HepG2 (cell line): ENCODE measurements at regions not wholly inside any gene's neighbourhood (a gene's known extent, or its start where the extent isn't known, plus 50 kb on each side); places are given as distances from the start of the nearest gene placed in this dataset.

Source experiments
- ATAC-seq: fragments of 200-7000 bp; cut with Tn5 transposase; 3 replicates; pipeline ENCODE4 v1.9.1; 2020; ENCODE audit warnings: mild to moderate bottlenecking, moderate library complexity
- BruUV-seq: library from RNA; stranded (reverse); fragments of 400-500 nt; replicated peaks from 2 replicates; lab custom pipeline; 2021; lab: Mats Ljungman, UMichigan
- CTCF ChIA-PET: fragments of 300-600 bp; formaldehyde crosslinking; extraction: SDS; loops from one replicate; lab custom pipeline; 2021; ENCODE audit warnings: low total read pairs, inconsistent platforms, low intra/inter-chr PET ratio; lab: Yijun Ruan, JAX
- POLR2A ChIA-PET: fragments of 350-600 bp; sonication (Branson Sonifier 250); formaldehyde crosslinking; loops from one replicate; lab custom pipeline; 2020; ENCODE audit warnings: antibody characterized with exemption, inconsistent platforms; lab: Yijun Ruan, JAX
- DNase-seq: peaks from one replicate; pipeline ENCODE4 v3.0.0-alpha.2; 2015; ENCODE audit warnings: low spot score
- FAIRE-seq: peaks from 3 replicates; lab custom pipeline; 2011; peaks lifted over from hg19 to GRCh38; lab: Jason Lieb, UNC
- H2AFZ ChIP-seq: one replicate; pipeline ENCODE4 v1.6.1; 2011; ENCODE audit warnings: low read length, inconsistent platforms
- H3K27ac ChIP-seq: fragments of 300-600 bp; 3 replicates; pipeline ENCODE4 v1.8.0; 2011; ENCODE audit warnings: mixed run types, mild to moderate bottlenecking, mixed read lengths, low read length, inconsistent platforms; ENCODE audit not compliant: insufficient read depth; ENCODE audit errors: extremely low read length
- H3K27me3 ChIP-seq, 2 experiments: fragments of 200-600 bp in 1 of 2; 2 replicates in 1 of 2; 3 replicates in 1 of 2; pipeline versions ENCODE4 v1.6.0 to v1.8.0; 2011; ENCODE audit warnings: low read length in 2 of 2, mild to moderate bottlenecking in 2 of 2, moderate library complexity in 2 of 2, inconsistent platforms in 1 of 2; ENCODE audit not compliant: insufficient read depth in 2 of 2, control insufficient read depth in 1 of 2
- H3K36me3 ChIP-seq, 2 experiments: fragments of 200-600 bp in 1 of 2; replicated peaks in 1 of 2; 2 replicates in 1 of 2; 3 replicates in 1 of 2; pipeline versions ENCODE4 v1.5.1 to v1.8.0; 2011; ENCODE audit warnings: low read length in 2 of 2, inconsistent platforms in 1 of 2; ENCODE audit not compliant: insufficient read depth in 2 of 2, control insufficient read depth in 1 of 2
- H3K4me1 ChIP-seq: 2 replicates; pipeline ENCODE4 v1.5.1; 2012; ENCODE audit warnings: low read length, inconsistent platforms; ENCODE audit not compliant: insufficient read depth
- H3K4me2 ChIP-seq: 2 replicates; pipeline ENCODE4 v1.6.0; 2011; ENCODE audit warnings: low read depth, low read length, inconsistent platforms
- H3K4me3 ChIP-seq, 3 experiments: fragments of 200-600 bp in 1 of 3; sonication (generic), shearing (Covaris generic) in 1 of 3; replicated peaks in 1 of 3; 2 replicates each; pipeline ENCODE4 v1.5.1; 2011 to 2016; ENCODE audit warnings: low read length in 3 of 3, inconsistent platforms in 2 of 3, low read depth in 2 of 3, mild to moderate bottlenecking in 2 of 3, control low read depth in 1 of 3, mixed read lengths in 1 of 3; ENCODE audit not compliant: insufficient read depth in 1 of 3
- H3K79me2 ChIP-seq: one replicate; pipeline ENCODE4 v1.6.1; 2011; ENCODE audit warnings: low read length, inconsistent platforms; ENCODE audit not compliant: insufficient read depth
- H3K9ac ChIP-seq: 2 replicates; pipeline ENCODE4 v1.6.0; 2011; ENCODE audit warnings: mild to moderate bottlenecking, low read depth, low read length, inconsistent platforms; ENCODE audit not compliant: insufficient read depth
- H3K9me3 ChIP-seq: 2 replicates; pipeline ENCODE4 v1.5.1; 2012; ENCODE audit warnings: mild to moderate bottlenecking, low read length
- H4K20me1 ChIP-seq: 2 replicates; pipeline ENCODE4 v1.6.0; 2011; ENCODE audit warnings: inconsistent platforms, mild to moderate bottlenecking, low read length, moderate library complexity; ENCODE audit not compliant: insufficient read depth
- ADNP ChIP-seq: sonication (generic); formaldehyde crosslinking; IDR thresholded peaks from 2 replicates; pipeline ENCODE4 v1.4.0; 2020; ENCODE audit warnings: missing genetic modification reagents
- GMEB1 ChIP-seq: sonication (generic); formaldehyde crosslinking; IDR thresholded peaks from 2 replicates; pipeline ENCODE4 v1.5.1; 2020; ENCODE audit warnings: missing genetic modification reagents, mild to moderate bottlenecking, borderline replicate concordance
- KLF16 ChIP-seq, 2 experiments: sonication (generic) in 1 of 2; formaldehyde crosslinking in 1 of 2; IDR thresholded peaks; 2 replicates each; pipeline versions ENCODE4 v1.6.1 to v1.8.0; 2016 to 2023; ENCODE audit warnings: missing genetic modification reagents in 2 of 2, missing compliant biosample characterization in 1 of 2
- MLLT10 ChIP-seq: sonication (generic); formaldehyde crosslinking; IDR thresholded peaks from 2 replicates; pipeline ENCODE4 v1.4.0; 2020; ENCODE audit warnings: missing genetic modification reagents
- NFYB ChIP-seq: sonication (generic); formaldehyde crosslinking; IDR thresholded peaks from 2 replicates; pipeline ENCODE4 v1.4.0; 2020; ENCODE audit warnings: missing genetic modification reagents
- PAXIP1 ChIP-seq: sonication (generic); formaldehyde crosslinking; conservative IDR thresholded peaks from 2 replicates; pipeline ENCODE4 v1.4.0; 2020; ENCODE audit warnings: mild to moderate bottlenecking, missing genetic modification reagents, moderate library complexity
- RORA ChIP-seq: sonication (generic); formaldehyde crosslinking; IDR thresholded peaks from 2 replicates; pipeline ENCODE4 v1.5.0; 2020; ENCODE audit warnings: mild to moderate bottlenecking, missing genetic modification reagents, moderate library complexity
- SIX4 ChIP-seq: sonication (generic); formaldehyde crosslinking; IDR thresholded peaks from 2 replicates; pipeline ENCODE4 v1.4.0; 2020; ENCODE audit warnings: missing genetic modification reagents
- SRSF9 ChIP-seq: fragments of 200-400 bp; formaldehyde crosslinking; IDR thresholded peaks from 2 replicates; pipeline ENCODE4 v1.6.1; 2018; ENCODE audit warnings: borderline replicate concordance, mild to moderate bottlenecking, low read depth, low read length; ENCODE audit not compliant: insufficient read depth, poor library complexity, severe bottlenecking
- ZKSCAN1 ChIP-seq: fragments of 150-350 bp; IDR thresholded peaks from 2 replicates; pipeline ENCODE4 v1.6.1; 2014; ENCODE audit warnings: low read length
- ZNF251 ChIP-seq: sonication (generic); formaldehyde crosslinking; IDR thresholded peaks from 2 replicates; pipeline ENCODE4 v1.9.0; 2021; ENCODE audit warnings: mild to moderate bottlenecking, missing genetic modification reagents
- ZNF256 ChIP-seq: sonication (generic); formaldehyde crosslinking; conservative IDR thresholded peaks from 2 replicates; pipeline ENCODE4 v1.4.0; 2020; ENCODE audit warnings: missing genetic modification reagents
- ZNF646 ChIP-seq: sonication (generic); formaldehyde crosslinking; IDR thresholded peaks from 2 replicates; pipeline ENCODE4 v1.9.0; 2021; ENCODE audit warnings: mild to moderate bottlenecking, missing genetic modification reagents
- ZNF709 ChIP-seq: sonication (generic); formaldehyde crosslinking; IDR thresholded peaks from 2 replicates; pipeline ENCODE4 v1.5.0; 2020; ENCODE audit warnings: mild to moderate bottlenecking, missing genetic modification reagents
- ZNF883 ChIP-seq: sonication (generic); formaldehyde crosslinking; IDR thresholded peaks from 2 replicates; pipeline ENCODE4 v1.5.1; 2020; ENCODE audit warnings: mild to moderate bottlenecking, missing genetic modification reagents; ENCODE audit errors: not compliant biosample characterization
- in situ Hi-C: cut with HindIII; loops from 2 replicates; pipeline ENCODE4 v1.10.0; 2017; ENCODE audit warnings: low pct_unique_long_range_greater_than_20kb; ENCODE audit not compliant: extremely low pct_ligation_motif_present
- intact Hi-C: fragments of 100-400 bp; cut with micrococcal nuclease; formaldehyde crosslinking; loops from one replicate; pipeline ENCODE4 v1.10.0; 2022; ENCODE audit not compliant: unreplicated experiment

- Histone ChIP-seq H3K79me2 (no peaks in the 10 kb centered on the region), H3K9me3 (peaks cover 59% of the 10 kb centered on the region), H3K4me2 (no peak overlapping the region), H2AFZ (no peak overlapping the region), H3K4me1 (no peaks in the 10 kb centered on the region), H4K20me1 (no peaks in the 10 kb centered on the region), H3K27me3 (no peaks in the 10 kb centered on the region), H3K4me3 (no peak overlapping the region), H3K9ac (no peak overlapping the region), H3K27ac (no peak overlapping the region), H3K36me3 (no peaks in the 10 kb centered on the region)
- no TSS peak for BruUV-seq
- POLR2A ChIA-PET = no interaction called here
- ATAC-seq (no peak), DNase-seq (no peak), FAIRE-seq (no peak)
- CTCF ChIA-PET = no interaction called here
- in situ Hi-C loops = no loop called here
- TF ChIP-seq PAXIP1 (CRISPR knock-in tag) = no peak
- TF ChIP-seq SIX4 (CRISPR knock-in tag) = no peak
- TF ChIP-seq ZNF883 (CRISPR knock-in tag) = no peak
- no peak for TF ChIP-seq ZNF709 (CRISPR knock-in tag)
- TF ChIP-seq MLLT10 (CRISPR knock-in tag) = no peak
- no peak for TF ChIP-seq SRSF9
- TF ChIP-seq KLF16 (CRISPR knock-in tag; IDR thresholded peaks at IDR 0.05) = no peak
- TF ChIP-seq NFYB (CRISPR knock-in tag) = no peak
- no peak for TF ChIP-seq ZNF256 (CRISPR knock-in tag)
- TF ChIP-seq ZKSCAN1 = no peak
- no peak for TF ChIP-seq ADNP
- TF ChIP-seq RORA (CRISPR knock-in tag) = no peak
- TF ChIP-seq ZNF646 (CRISPR knock-in tag) = no peak
- TF ChIP-seq ZNF251 (CRISPR knock-in tag) = no peak
- no peak for TF ChIP-seq GMEB1
- intact Hi-C loops = no loop called here
These were observed 106.4 kb downstream of the IFI44 start for GRCh38 chr1:78755986-78756385.
